ENCODE measurements at regions not wholly inside any gene's neighbourhood (a gene's known extent, or its start where the extent isn't known, plus 50 kb on each side); places are given as distances from the start of the nearest gene placed in this dataset.

GRCh38 chr17:69637446-69638156 is 223.1 kb downstream of the MAP2K6 start:
- H3K27ac ChIP-seq (ENCODE audit: low read length): no peak overlapping the region
- WGBS (ENCODE audit: insufficient coverage, insufficient read length): no CpG with 5 or more reads among the region's 4 CpGs
- no peak for DNase-seq (ENCODE audit: low read depth, low spot score)
- H3K4me1 ChIP-seq (ENCODE audit: control insufficient read depth, insufficient read depth, low read length): no peaks in the 10 kb centered on the region
- H3K9me3 ChIP-seq (ENCODE audit: control insufficient read depth, insufficient read depth, low read length): no peaks in the 10 kb centered on the region
- no peak overlapping the region for H3K4me3 ChIP-seq (ENCODE audit: low read length)
- H3K27me3 ChIP-seq (ENCODE audit: control insufficient read depth, insufficient read depth, low read length): no peaks in the 10 kb centered on the region
- no peaks in the 10 kb centered on the region for H3K36me3 ChIP-seq (ENCODE audit: control insufficient read depth, insufficient read depth, low read length)

- Histone ChIP-seq H3K36me3 (ENCODE audit: control insufficient read depth, insufficient read depth, low read length) (no peaks in the 10 kb centered on the region), H3K4me1 (ENCODE audit: control insufficient read depth, insufficient read depth, low read length) (no peaks in the 10 kb centered on the region), H3K9me3 (ENCODE audit: control insufficient read depth, insufficient read depth, low read length) (no peaks in the 10 kb centered on the region), H3K4me3 (ENCODE audit: low read length) (no peak overlapping the region), H3K27me3 (ENCODE audit: control insufficient read depth, insufficient read depth, low read length) (no peaks in the 10 kb centered on the region), H3K27ac (ENCODE audit: low read length) (no peak overlapping the region)
- DNase-seq (ENCODE audit: low read depth, low spot score): no peak
- no CpG with 5 or more reads among the region's 1 CpG for WGBS (ENCODE audit: insufficient coverage, insufficient read length)
These were observed 224.6 kb downstream of the MAP2K6 start for GRCh38 chr17:69639096-69639495.

GRCh38 chr17:69640073-69640472 is 225.6 kb downstream of the MAP2K6 start:
- no peaks in the 10 kb centered on the region for H3K36me3 ChIP-seq (ENCODE audit: control insufficient read depth, insufficient read depth, low read length)
- no peaks in the 10 kb centered on the region for H3K4me1 ChIP-seq (ENCODE audit: control insufficient read depth, insufficient read depth, low read length)
- no peaks in the 10 kb centered on the region for H3K9me3 ChIP-seq (ENCODE audit: control insufficient read depth, insufficient read depth, low read length)
- no peaks in the 10 kb centered on the region for H3K27me3 ChIP-seq (ENCODE audit: control insufficient read depth, insufficient read depth, low read length)
- WGBS (ENCODE audit: insufficient coverage, insufficient read length): no CpG with 5 or more reads among the region's 3 CpGs
- DNase-seq (ENCODE audit: low read depth, low spot score): no peak
- H3K4me3 ChIP-seq (ENCODE audit: low read length): no peak overlapping the region
- H3K27ac ChIP-seq (ENCODE audit: low read length): no peak overlapping the region

GRCh38 chr17:69643686-69644085 is 229.2 kb downstream of the MAP2K6 start:
- H3K4me3 ChIP-seq (ENCODE audit: low read length): no peak overlapping the region
- H3K9me3 ChIP-seq (ENCODE audit: control insufficient read depth, insufficient read depth, low read length): no peaks in the 10 kb centered on the region
- no peak overlapping the region for H3K27ac ChIP-seq (ENCODE audit: low read length)
- H3K27me3 ChIP-seq (ENCODE audit: control insufficient read depth, insufficient read depth, low read length): no peaks in the 10 kb centered on the region
- WGBS (ENCODE audit: insufficient coverage, insufficient read length): no CpG with 5 or more reads among the region's 2 CpGs
- H3K36me3 ChIP-seq (ENCODE audit: control insufficient read depth, insufficient read depth, low read length): no peaks in the 10 kb centered on the region
- DNase-seq (ENCODE audit: low read depth, low spot score): no peak
- no peaks in the 10 kb centered on the region for H3K4me1 ChIP-seq (ENCODE audit: control insufficient read depth, insufficient read depth, low read length)

GRCh38 chr17:69646729-69647128 is 232.2 kb downstream of the MAP2K6 start:
- Histone ChIP-seq H3K4me3 (ENCODE audit: low read length) (no peak overlapping the region), H3K36me3 (ENCODE audit: control insufficient read depth, insufficient read depth, low read length) (no peaks in the 10 kb centered on the region), H3K27ac (ENCODE audit: low read length) (no peak overlapping the region), H3K4me1 (ENCODE audit: control insufficient read depth, insufficient read depth, low read length) (no peaks in the 10 kb centered on the region), H3K27me3 (ENCODE audit: control insufficient read depth, insufficient read depth, low read length) (no peaks in the 10 kb centered on the region), H3K9me3 (ENCODE audit: control insufficient read depth, insufficient read depth, low read length) (no peaks in the 10 kb centered on the region)
- DNase-seq (ENCODE audit: low read depth, low spot score): no peak
- WGBS (ENCODE audit: insufficient coverage, insufficient read length): no CpG with 5 or more reads among the region's 3 CpGs

GRCh38 chr17:69650881-69651280 is 236.4 kb downstream of the MAP2K6 start:
- no CpG with 5 or more reads among the region's 5 CpGs for WGBS (ENCODE audit: insufficient coverage, insufficient read length)
- H3K27me3 ChIP-seq (ENCODE audit: control insufficient read depth, insufficient read depth, low read length): no peaks in the 10 kb centered on the region
- H3K9me3 ChIP-seq (ENCODE audit: control insufficient read depth, insufficient read depth, low read length): no peaks in the 10 kb centered on the region

GRCh38 chr17:69651921-69652320 is 237.4 kb downstream of the MAP2K6 start:
- no peaks in the 10 kb centered on the region for H3K36me3 ChIP-seq (ENCODE audit: control insufficient read depth, insufficient read depth, low read length)
- no peak overlapping the region for H3K4me3 ChIP-seq (ENCODE audit: low read length)
- no peaks in the 10 kb centered on the region for H3K27me3 ChIP-seq (ENCODE audit: control insufficient read depth, insufficient read depth, low read length)
- H3K27ac ChIP-seq (ENCODE audit: low read length): no peak overlapping the region
- no peak for DNase-seq (ENCODE audit: low read depth, low spot score)
- WGBS (ENCODE audit: insufficient coverage, insufficient read length): no CpG with 5 or more reads among the region's 2 CpGs
- no peaks in the 10 kb centered on the region for H3K9me3 ChIP-seq (ENCODE audit: control insufficient read depth, insufficient read depth, low read length)
- no peaks in the 10 kb centered on the region; the same call in 1 of the 2 replicates for H3K4me1 ChIP-seq (ENCODE audit: control insufficient read depth, insufficient read depth, low read length)

More at GRCh38 chr17:69650881-69651280, 236.4 kb downstream of the MAP2K6 start:
- Histone ChIP-seq H3K36me3 (ENCODE audit: control insufficient read depth, insufficient read depth, low read length) (no peaks in the 10 kb centered on the region), H3K27ac (ENCODE audit: low read length) (no peak overlapping the region), H3K4me1 (ENCODE audit: control insufficient read depth, insufficient read depth, low read length) (no peaks in the 10 kb centered on the region; the same call in 1 of the 2 replicates), H3K4me3 (ENCODE audit: low read length) (no peak overlapping the region)
- no peak for DNase-seq (ENCODE audit: low read depth, low spot score)

GRCh38 chr17:69654981-69655855 is 240.7 kb downstream of the MAP2K6 start:
- H3K27me3 ChIP-seq (ENCODE audit: control insufficient read depth, insufficient read depth, low read length): no peaks in the 10 kb centered on the region
- no peaks in the 10 kb centered on the region for H3K9me3 ChIP-seq (ENCODE audit: control insufficient read depth, insufficient read depth, low read length)
- WGBS (ENCODE audit: insufficient coverage, insufficient read length): no CpG with 5 or more reads among the region's 8 CpGs
- H3K36me3 ChIP-seq (ENCODE audit: control insufficient read depth, insufficient read depth, low read length): no peaks in the 10 kb centered on the region
- no peak overlapping the region for H3K27ac ChIP-seq (ENCODE audit: low read length)
- no peak for DNase-seq (ENCODE audit: low read depth, low spot score)
- no peak overlapping the region for H3K4me3 ChIP-seq (ENCODE audit: low read length)
- H3K4me1 ChIP-seq (ENCODE audit: control insufficient read depth, insufficient read depth, low read length): no peaks in the 10 kb centered on the region; the same call in 1 of the 2 replicates

- no peaks in the 10 kb centered on the region; the same call in 1 of the 2 replicates for H3K4me1 ChIP-seq (ENCODE audit: control insufficient read depth, insufficient read depth, low read length)
- no peak for DNase-seq (ENCODE audit: low read depth, low spot score)
- no CpG with 5 or more reads among the region's 5 CpGs for whole genome bisulfite sequencing (ENCODE audit: insufficient coverage, insufficient read length)
- no peaks in the 10 kb centered on the region for H3K27me3 ChIP-seq (ENCODE audit: control insufficient read depth, insufficient read depth, low read length)
- H3K4me3 ChIP-seq (ENCODE audit: low read length): no peak overlapping the region
- H3K36me3 ChIP-seq (ENCODE audit: control insufficient read depth, insufficient read depth, low read length): no peaks in the 10 kb centered on the region
- H3K27ac ChIP-seq (ENCODE audit: low read length): no peak overlapping the region
- no peaks in the 10 kb centered on the region for H3K9me3 ChIP-seq (ENCODE audit: control insufficient read depth, insufficient read depth, low read length)
These were observed 241.4 kb downstream of the MAP2K6 start for GRCh38 chr17:69655902-69656301.

GRCh38 chr17:69669441-69670178 is 255.1 kb downstream of the MAP2K6 start:
- WGBS (ENCODE audit: insufficient coverage, insufficient read length): no CpG with 5 or more reads among the region's 8 CpGs
- DNase-seq (ENCODE audit: low read depth, low spot score): no peak
- H3K4me1 ChIP-seq (ENCODE audit: control insufficient read depth, insufficient read depth, low read length): no peaks in the 10 kb centered on the region

More at GRCh38 chr17:69669441-69670178, 255.1 kb downstream of the MAP2K6 start:
- no peaks in the 10 kb centered on the region for H3K9me3 ChIP-seq (ENCODE audit: control insufficient read depth, insufficient read depth, low read length)
- H3K36me3 ChIP-seq (ENCODE audit: control insufficient read depth, insufficient read depth, low read length): no peaks in the 10 kb centered on the region
- no peak overlapping the region for H3K4me3 ChIP-seq (ENCODE audit: low read length)
- no peak overlapping the region for H3K27ac ChIP-seq (ENCODE audit: low read length)
- H3K27me3 ChIP-seq (ENCODE audit: control insufficient read depth, insufficient read depth, low read length): no peaks in the 10 kb centered on the region
